ENCODE measurements at regions not wholly inside any gene's neighbourhood (a gene's known extent, or its start where the extent isn't known, plus 50 kb on each side); places are given as distances from the start of the nearest gene placed in this dataset.

DNA sequence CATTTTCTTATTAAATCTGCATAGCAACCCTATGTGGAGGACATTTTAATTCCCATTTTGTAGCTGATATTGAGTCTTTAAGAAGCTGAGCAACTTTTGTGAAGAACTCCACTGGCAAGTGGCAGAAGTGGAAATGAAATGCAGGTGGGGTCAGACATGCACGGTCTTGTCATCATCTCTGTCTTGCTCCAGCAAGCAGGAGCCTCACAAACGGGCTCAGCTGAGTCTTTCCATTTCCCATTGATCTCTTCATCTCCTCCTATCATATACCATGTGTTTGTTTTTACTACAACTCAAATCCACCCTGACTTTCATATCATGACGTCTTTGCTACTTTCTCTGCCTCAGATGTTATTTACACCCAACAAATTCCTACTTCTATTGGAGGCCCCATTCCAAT, 97.9 kb upstream of the TENM4 start:
- ATAC-seq = no peak
- H3K36me3 Mint-ChIP-seq (ENCODE audit: low read depth) = no peaks in the 10 kb centered on the region

DNA sequence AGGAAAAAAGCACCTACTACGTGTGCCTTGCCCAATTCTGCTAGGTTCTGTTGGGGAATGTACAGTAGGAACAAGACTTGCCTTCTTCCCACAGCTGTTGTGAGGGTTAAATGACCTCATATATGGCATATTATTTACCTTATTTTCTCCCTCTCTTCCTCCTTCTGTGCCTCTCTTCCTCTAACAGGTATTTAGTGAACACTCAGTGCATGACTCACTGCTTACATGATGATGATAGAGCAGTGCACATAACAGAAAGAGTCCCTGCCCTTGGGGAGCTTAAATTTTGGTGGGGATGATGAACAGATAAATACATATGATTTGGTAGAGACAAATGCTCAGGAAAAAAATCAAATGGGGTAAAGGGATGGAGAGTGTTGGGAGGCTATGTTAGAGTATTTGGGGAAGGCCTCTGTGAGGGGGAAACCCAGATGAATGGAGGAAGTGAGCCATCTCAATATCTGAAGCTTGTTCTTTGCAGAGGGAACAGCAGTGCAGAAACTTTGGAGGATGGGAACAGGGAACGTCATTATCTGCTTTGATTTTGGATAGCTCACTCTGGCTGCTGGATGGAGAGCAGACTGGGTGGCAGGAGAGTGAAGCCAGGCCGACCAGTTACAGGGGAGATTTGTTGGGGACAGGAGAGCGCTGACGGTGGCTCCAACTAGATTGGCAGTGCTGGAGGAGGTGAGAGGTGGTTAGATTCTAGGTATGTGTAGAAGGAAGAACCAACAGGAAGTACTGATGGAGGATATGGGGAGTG, 95.5 kb upstream of the TENM4 start:
- no peaks in the 10 kb centered on the region for H3K9me3 Mint-ChIP-seq
- H3K27me3 Mint-ChIP-seq = peaks cover 1% of the 10 kb centered on the region
- no peak overlapping the region for H3K4me3 Mint-ChIP-seq
- CTCF ChIA-PET = no interaction called here
- H3K4me1 Mint-ChIP-seq (ENCODE audit: low read depth) = no peaks in the 10 kb centered on the region
- no peak for DNase-seq
- POLR2A ChIA-PET = no interaction called here
- intact Hi-C loops (cut with micrococcal nuclease) = no loop called here
- TF ChIP-seq, protein P1, sequence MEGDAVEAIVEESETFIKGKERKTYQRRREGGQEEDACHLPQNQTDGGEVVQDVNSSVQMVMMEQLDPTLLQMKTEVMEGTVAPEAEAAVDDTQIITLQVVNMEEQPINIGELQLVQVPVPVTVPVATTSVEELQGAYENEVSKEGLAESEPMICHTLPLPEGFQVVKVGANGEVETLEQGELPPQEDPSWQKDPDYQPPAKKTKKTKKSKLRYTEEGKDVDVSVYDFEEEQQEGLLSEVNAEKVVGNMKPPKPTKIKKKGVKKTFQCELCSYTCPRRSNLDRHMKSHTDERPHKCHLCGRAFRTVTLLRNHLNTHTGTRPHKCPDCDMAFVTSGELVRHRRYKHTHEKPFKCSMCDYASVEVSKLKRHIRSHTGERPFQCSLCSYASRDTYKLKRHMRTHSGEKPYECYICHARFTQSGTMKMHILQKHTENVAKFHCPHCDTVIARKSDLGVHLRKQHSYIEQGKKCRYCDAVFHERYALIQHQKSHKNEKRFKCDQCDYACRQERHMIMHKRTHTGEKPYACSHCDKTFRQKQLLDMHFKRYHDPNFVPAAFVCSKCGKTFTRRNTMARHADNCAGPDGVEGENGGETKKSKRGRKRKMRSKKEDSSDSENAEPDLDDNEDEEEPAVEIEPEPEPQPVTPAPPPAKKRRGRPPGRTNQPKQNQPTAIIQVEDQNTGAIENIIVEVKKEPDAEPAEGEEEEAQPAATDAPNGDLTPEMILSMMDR (IDR thresholded peaks at IDR 0.05) = no peak
- no peak overlapping the region for H3K27ac Mint-ChIP-seq
- no peaks in the 10 kb centered on the region for H3K36me3 Mint-ChIP-seq (ENCODE audit: low read depth)
- ATAC-seq = no peak

More for the DNA sequence above, 97.9 kb upstream of the TENM4 start:
- no peak overlapping the region for H3K27ac Mint-ChIP-seq
- peaks cover 1% of the 10 kb centered on the region for H3K27me3 Mint-ChIP-seq
- TF ChIP-seq, protein P1 (IDR thresholded peaks at IDR 0.05) = no peak
- POLR2A ChIA-PET = no interaction called here
- CTCF ChIA-PET = no interaction called here
- no peaks in the 10 kb centered on the region for H3K9me3 Mint-ChIP-seq
- no peak for DNase-seq
- no peaks in the 10 kb centered on the region for H3K4me1 Mint-ChIP-seq (ENCODE audit: low read depth)
- intact Hi-C loops (cut with micrococcal nuclease) = no loop called here
- no peak overlapping the region for H3K4me3 Mint-ChIP-seq

DNA sequence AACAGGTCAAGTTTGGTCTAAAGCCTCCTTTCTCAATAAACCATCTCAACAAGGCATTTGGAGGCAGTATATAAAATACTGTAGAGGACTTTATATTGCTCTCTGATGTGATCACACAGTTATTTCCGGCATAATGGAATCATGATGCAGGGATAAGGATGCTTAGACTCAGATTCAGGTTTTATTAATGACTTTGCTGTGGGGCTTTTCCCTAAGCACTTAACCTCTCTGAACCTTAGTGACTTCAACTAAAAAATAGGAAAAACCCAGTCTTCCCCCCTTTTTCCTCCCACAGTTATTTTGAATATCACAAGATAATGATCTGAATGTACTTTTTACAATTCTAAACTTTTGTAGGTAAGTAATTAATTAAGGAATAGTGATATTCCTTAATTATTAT, 94.8 kb upstream of the TENM4 start:
- Mint-ChIP-seq H3K4me3 (no peak overlapping the region), H3K4me1 (ENCODE audit: low read depth) (no peaks in the 10 kb centered on the region), H3K36me3 (ENCODE audit: low read depth) (no peaks in the 10 kb centered on the region), H3K27ac (no peak overlapping the region), H3K27me3 (peaks cover 1% of the 10 kb centered on the region), H3K9me3 (no peaks in the 10 kb centered on the region)
- intact Hi-C loops (cut with micrococcal nuclease) = no loop called here
- ChIA-PET POLR2A (no interaction called here), CTCF (no interaction called here)
- TF ChIP-seq, protein P1 (IDR thresholded peaks at IDR 0.05) = no peak
- no peak for ATAC-seq
- no peak for DNase-seq

DNA sequence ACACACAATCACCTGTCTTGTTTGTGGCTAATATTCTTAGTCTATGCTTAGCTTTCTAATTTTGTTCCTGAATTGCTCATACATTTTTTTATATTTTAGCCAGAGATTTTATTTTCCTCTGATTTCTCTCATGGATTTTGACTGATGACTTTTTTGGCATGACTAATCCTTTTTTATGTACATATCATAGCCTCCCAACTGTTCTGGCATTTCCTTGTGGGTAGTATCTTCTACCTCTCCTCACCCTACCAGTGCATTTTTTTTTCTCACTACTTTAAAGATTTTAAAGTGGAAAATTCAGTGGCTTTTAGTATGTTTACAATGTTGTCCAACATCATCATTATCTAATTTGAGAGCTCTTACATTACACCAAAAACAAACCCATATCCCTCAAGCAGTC, 84.4 kb upstream of the TENM4 start:
- Mint-ChIP-seq H3K27me3 (no peaks in the 10 kb centered on the region), H3K4me3 (no peak overlapping the region), H3K4me1 (ENCODE audit: low read depth) (no peaks in the 10 kb centered on the region), H3K36me3 (ENCODE audit: low read depth) (no peaks in the 10 kb centered on the region), H3K9me3 (peaks cover 3% of the 10 kb centered on the region), H3K27ac (no peak overlapping the region)
- intact Hi-C loops (cut with micrococcal nuclease) = no loop called here
- TF ChIP-seq, protein P1 (IDR thresholded peaks at IDR 0.05) = no peak
- ATAC-seq (no peak), DNase-seq (no peak)
- POLR2A ChIA-PET = no interaction called here
- CTCF ChIA-PET = no interaction called here

DNA sequence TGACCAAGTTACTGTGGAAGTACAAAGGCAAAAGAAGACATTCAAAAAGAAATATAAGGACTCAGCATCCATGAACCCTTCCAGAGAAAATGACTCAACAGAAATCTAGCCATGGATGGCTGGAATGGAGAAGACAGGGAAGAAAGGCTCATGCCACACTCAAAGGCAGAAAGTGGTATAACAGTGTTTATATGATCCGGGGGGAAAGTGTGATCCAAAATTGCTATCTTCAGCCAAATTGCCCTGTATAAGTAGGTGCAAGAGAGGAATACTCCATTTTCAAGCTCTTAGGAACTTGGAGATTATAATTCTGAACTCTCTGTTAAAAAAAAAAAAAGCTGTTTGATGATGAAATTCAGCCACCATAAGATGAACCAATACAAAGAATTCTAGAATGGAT, 81.8 kb upstream of the TENM4 start:
- ChIA-PET POLR2A (no interaction called here), CTCF (no interaction called here)
- H3K27me3 Mint-ChIP-seq = no peaks in the 10 kb centered on the region
- no peaks in the 10 kb centered on the region for H3K36me3 Mint-ChIP-seq (ENCODE audit: low read depth)
- H3K27ac Mint-ChIP-seq = no peak overlapping the region
- no peaks in the 10 kb centered on the region for H3K4me1 Mint-ChIP-seq (ENCODE audit: low read depth)
- ATAC-seq = no peak
- TF ChIP-seq, protein P1 (IDR thresholded peaks at IDR 0.05) = no peak
- H3K9me3 Mint-ChIP-seq = peaks cover 3% of the 10 kb centered on the region
- intact Hi-C loops (cut with micrococcal nuclease) = no loop called here
- no peak overlapping the region for H3K4me3 Mint-ChIP-seq
- DNase-seq = no peak
